Gastroesophageal sphincter (tissue), 4 donors: ENCODE measurements at regions not wholly inside any gene's neighbourhood (a gene's known extent, or its start where the extent isn't known, plus 50 kb on each side); places are given as distances from the start of the nearest gene placed in this dataset.

Experiments
- ATAC-seq: fragments of 150-250 bp; one replicate; pipeline ENCODE4 v1.9.1; 2016; ENCODE audit warnings: mild to moderate bottlenecking, moderate library complexity
- H3K27ac ChIP-seq, 4 donors: fragments of 200-600 bp; sonication (generic) in 3 of 4; 1 replicate in 3 of 4; 2 replicates in 1 of 4; pipeline ENCODE4 v1.5.1; 2016 to 2019
- H3K27me3 ChIP-seq: fragments of 200-600 bp; sonication (generic); one replicate; pipeline ENCODE4 v1.5.1; 2019
- H3K36me3 ChIP-seq, 2 donors: fragments of 200-600 bp; sonication (generic); one replicate each; pipeline ENCODE4 v1.5.1; 2019; ENCODE audit warnings: control low read depth in 1 of 2
- H3K4me1 ChIP-seq, 3 donors: fragments of 200-600 bp; sonication (generic); 1 replicate in 2 of 3; 2 replicates in 1 of 3; pipeline ENCODE4 v1.5.1; 2016 to 2019; ENCODE audit warnings: control low read depth in 2 of 3
- H3K4me3 ChIP-seq, 2 donors: fragments of 200-600 bp; sonication (generic); one replicate each; pipeline ENCODE4 v1.5.1; 2019; ENCODE audit warnings: mild to moderate bottlenecking in 1 of 2, moderate library complexity in 1 of 2
- H3K9me3 ChIP-seq, 3 donors: fragments of 200-600 bp; sonication (generic); one replicate each; pipeline ENCODE4 v1.5.1; 2017 to 2019; ENCODE audit warnings: control low read depth in 2 of 3
- CTCF ChIP-seq, 4 experiments: fragments of 200-600 bp in 2 of 4; fragments of 450-650 bp in 2 of 4; sonication (generic) in 1 of 4; IDR thresholded peaks; one replicate each; pipeline ENCODE4 v1.5.1; 2017 to 2019; ENCODE audit warnings: antibody characterized with exemption in 4 of 4, mild to moderate bottlenecking in 2 of 4, moderate library complexity in 2 of 4
- EP300 ChIP-seq: sonication (generic); formaldehyde crosslinking; IDR thresholded peaks from one replicate; pipeline ENCODE4 v1.6.1; 2017; ENCODE audit warnings: antibody characterized with exemption, mild to moderate bottlenecking
- POLR2A ChIP-seq, 2 donors: fragments of 450-650 bp; IDR thresholded peaks; one replicate each; pipeline ENCODE4 v1.6.1; 2017; ENCODE audit warnings: antibody characterized with exemption in 2 of 2, mild to moderate bottlenecking in 2 of 2, moderate library complexity in 1 of 2
- POLR2AphosphoS5 ChIP-seq: sonication (generic); formaldehyde crosslinking; IDR thresholded peaks from one replicate; pipeline ENCODE4 v1.6.1; 2017; ENCODE audit warnings: antibody characterized with exemption
- WGBS, 2 donors: methylation state at CpG; one replicate each; pipeline ENCODE4 v1.1.5; 2018; ENCODE audit warnings: low coverage in 1 of 2; 5-methylcytosine and 5-hydroxymethylcytosine counted together

GRCh38 chr10:78335691-78336401, 302.2 kb downstream of the RPS24 start:
- Histone ChIP-seq H3K27me3 (no peaks in the 10 kb centered on the region), H3K36me3 (no peaks in the 10 kb centered on the region), H3K4me1 (peaks cover 0 to 87% (median 16%) of the 10 kb centered on the region in 3 donors), H3K4me3 (no peak overlapping the region), H3K27ac (peak overlapping the region; percentile 0 to 70 (median 53)), H3K9me3 (no peaks in the 10 kb centered on the region)
- no CpG with 5 or more reads among the region's 5 CpGs for WGBS, 2 donors
- no peak for TF ChIP-seq POLR2A (IDR thresholded peaks at IDR 0.05)
- peak; percentile 74 for TF ChIP-seq POLR2AphosphoS5
- ATAC-seq, result peak; percentile 39

- Histone ChIP-seq H3K27ac (peak overlapping the region in 3 of 4 donors; percentile 47 to 70 (median 59)), H3K4me3 (no peak overlapping the region), H3K4me1 (peaks cover 0 to 82% (median 16%) of the 10 kb centered on the region in 3 donors), H3K9me3 (no peaks in the 10 kb centered on the region), H3K27me3 (no peaks in the 10 kb centered on the region), H3K36me3 (no peaks in the 10 kb centered on the region)
- WGBS, 2 donors, result 0 to 31% methylated on average over 1 to 2 of the region's 2 CpGs
- TF ChIP-seq POLR2A (IDR thresholded peaks at IDR 0.05), result no peak
- TF ChIP-seq POLR2AphosphoS5, result no peak
- no peak for TF ChIP-seq CTCF (IDR thresholded peaks at IDR 0.05)
- TF ChIP-seq EP300, result no peak
- no peak for ATAC-seq
These were observed 302.7 kb downstream of the RPS24 start for GRCh38 chr10:78336402-78336791.

GRCh38 chr10:78337016-78337415, 303.4 kb downstream of the RPS24 start:
- TF ChIP-seq POLR2A (IDR thresholded peaks at IDR 0.05) (no peak), EP300 (no peak), POLR2AphosphoS5 (no peak), CTCF (IDR thresholded peaks at IDR 0.05) (no peak)
- Histone ChIP-seq H3K27me3 (no peaks in the 10 kb centered on the region), H3K4me1 (peaks cover 0 to 76% (median 16%) of the 10 kb centered on the region in 3 donors), H3K27ac (peak overlapping the region in 3 of 4 donors; percentile 47 to 70 (median 59)), H3K36me3 (no peaks in the 10 kb centered on the region), H3K9me3 (no peaks in the 10 kb centered on the region), H3K4me3 (no peak overlapping the region)
- no peak for ATAC-seq
- WGBS, 2 donors, result 83% methylated on average over 1 of the region's 4 CpGs; no CpG with 5 or more reads in 1 of the 2 donors

GRCh38 chr10:78337646-78338391, 304.2 kb downstream of the RPS24 start:
- Histone ChIP-seq H3K27me3 (no peaks in the 10 kb centered on the region), H3K4me3 (no peak overlapping the region), H3K9me3 (no peaks in the 10 kb centered on the region), H3K27ac (peak overlapping the region in 1 of 4 donors; percentile 70), H3K36me3 (no peaks in the 10 kb centered on the region), H3K4me1 (peaks cover 0 to 68% (median 16%) of the 10 kb centered on the region in 3 donors)
- TF ChIP-seq POLR2A (IDR thresholded peaks at IDR 0.05) (no peak), EP300 (no peak), POLR2AphosphoS5 (no peak), CTCF (IDR thresholded peaks at IDR 0.05) (no peak)
- 63 to 85% methylated on average over 8 to 9 of the region's 10 CpGs for WGBS, 2 donors
- ATAC-seq, result no peak

GRCh38 chr10:78338717-78339116, 305.1 kb downstream of the RPS24 start:
- peaks cover 0 to 65% (median 16%) of the 10 kb centered on the region in 3 donors for H3K4me1 ChIP-seq
- no peak for ATAC-seq
- 91 to 96% methylated on average over 1 to 4 of the region's 4 CpGs for WGBS, 2 donors

More at GRCh38 chr10:78338717-78339116, 305.1 kb downstream of the RPS24 start:
- Histone ChIP-seq H3K9me3 (no peaks in the 10 kb centered on the region), H3K27me3 (no peaks in the 10 kb centered on the region), H3K27ac (peak overlapping the region in 1 of 4 donors; percentile 1), H3K4me3 (no peak overlapping the region), H3K36me3 (no peaks in the 10 kb centered on the region)
- TF ChIP-seq CTCF (IDR thresholded peaks at IDR 0.05) (no peak), POLR2AphosphoS5 (no peak), POLR2A (IDR thresholded peaks at IDR 0.05) (no peak), EP300 (no peak)
